PFSK-1 (cell line): ENCODE measurements at regions not wholly inside any gene's neighbourhood (a gene's known extent, or its start where the extent isn't known, plus 50 kb on each side); places are given as distances from the start of the nearest gene placed in this dataset.

Source experiments
- POLR2AphosphoS5 ChIP-seq: IDR thresholded peaks from 2 replicates; pipeline ENCODE4 v1.6.1; 2012; ENCODE audit warnings: low read depth, mild to moderate bottlenecking, control low read depth, low read length, moderate library complexity
- TAF1 ChIP-seq: IDR thresholded peaks from 2 replicates; pipeline ENCODE4 v1.6.1; 2012; ENCODE audit warnings: low read length, control low read depth, borderline replicate concordance; ENCODE audit not compliant: insufficient read depth

GRCh38 chr3:132973441-132973840 is 64.8 kb upstream of the TMEM108 start:
- no peak for TF ChIP-seq TAF1
- TF ChIP-seq POLR2AphosphoS5: no peak
